ENCODE measurements at regions not wholly inside any gene's neighbourhood (a gene's known extent, or its start where the extent isn't known, plus 50 kb on each side); places are given as distances from the start of the nearest gene placed in this dataset.

DNA sequence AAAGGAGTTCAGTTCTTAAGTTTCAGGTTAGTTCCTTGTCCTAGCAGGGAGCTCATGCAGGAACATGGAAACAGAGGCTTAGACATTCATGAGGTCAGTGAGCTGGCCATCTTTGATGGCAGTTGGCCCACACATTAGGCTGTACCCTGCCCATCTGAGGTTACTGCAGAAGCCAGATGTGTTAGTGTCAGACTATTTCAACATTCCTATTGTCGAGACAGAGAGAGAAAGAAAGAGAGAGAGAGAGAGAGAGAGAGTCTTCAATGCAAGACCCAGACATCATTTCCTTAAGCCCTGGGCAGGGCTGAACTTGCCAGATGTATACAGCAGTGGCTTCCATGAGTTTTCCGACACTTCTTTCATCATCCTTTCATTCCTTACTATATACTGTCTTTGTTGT, 91.3 kb downstream of the PPP1R2C start:
- in situ Hi-C loops (cut with HindIII; ENCODE audit: low pct_unique_long_range_greater_than_20kb, low sequenced_read_pairs) = no loop called here

GRCh38 chrX:42686296-42686695, 91.7 kb downstream of the PPP1R2C start:
- no peak for DNase-seq (ENCODE audit: low read depth in 1 of 2, low spot score in 1 of 2)
- in situ Hi-C loops (cut with HindIII; ENCODE audit: low pct_unique_long_range_greater_than_20kb, low sequenced_read_pairs) = no loop called here
- TF ChIP-seq JUND (IDR thresholded peaks at IDR 0.05; ENCODE audit: low read depth) = no peak

More for the DNA sequence above, 91.3 kb downstream of the PPP1R2C start:
- no peak for TF ChIP-seq JUND (IDR thresholded peaks at IDR 0.05; ENCODE audit: low read depth)
- DNase-seq (ENCODE audit: low read depth in 1 of 2, low spot score in 1 of 2) = no peak

- in situ Hi-C loops (cut with HindIII; ENCODE audit: low pct_unique_long_range_greater_than_20kb, low sequenced_read_pairs) = no loop called here
- TF ChIP-seq JUND (IDR thresholded peaks at IDR 0.05; ENCODE audit: low read depth) = no peak
- no peak for DNase-seq (ENCODE audit: low read depth in 1 of 2, low spot score in 1 of 2)
Observed at GRCh38 chrX:42684065-42684464, 93.9 kb downstream of the PPP1R2C start.

GRCh38 chrX:42680666-42681065, 97.3 kb downstream of the PPP1R2C start:
- peak in 1 of 2 experiments; percentile 6 for DNase-seq (ENCODE audit: low read depth in 1 of 2, low spot score in 1 of 2)
- no peak for TF ChIP-seq JUND (IDR thresholded peaks at IDR 0.05; ENCODE audit: low read depth)

DNA sequence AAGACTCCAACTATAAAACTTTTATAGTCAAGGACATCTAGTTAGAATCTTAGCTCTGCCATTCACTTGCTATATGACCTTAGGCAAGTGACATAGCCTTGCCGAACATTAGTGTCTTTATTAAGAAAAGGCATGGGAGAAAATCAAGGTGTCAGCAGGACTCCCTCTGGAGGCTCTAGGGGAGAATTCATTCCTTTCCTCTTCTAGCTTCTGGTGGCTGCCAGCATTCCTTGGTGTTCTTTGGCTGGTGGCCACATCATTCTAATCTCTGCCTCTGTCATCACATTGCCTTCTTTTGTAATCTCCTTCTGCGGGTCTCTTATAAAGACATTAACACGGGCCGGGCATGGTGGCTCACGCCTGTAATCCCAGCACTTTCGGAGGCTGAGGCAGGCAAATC, 99.8 kb downstream of the PPP1R2C start:
- in situ Hi-C loops (cut with HindIII; ENCODE audit: low pct_unique_long_range_greater_than_20kb, low sequenced_read_pairs) = no loop called here
- DNase-seq (ENCODE audit: low read depth in 1 of 2, low spot score in 1 of 2) = peak in 1 of 2 experiments; percentile 63
- TF ChIP-seq JUND (IDR thresholded peaks at IDR 0.05; ENCODE audit: low read depth) = no peak

More at GRCh38 chrX:42680666-42681065, 97.3 kb downstream of the PPP1R2C start:
- in situ Hi-C loops (cut with HindIII; ENCODE audit: low pct_unique_long_range_greater_than_20kb, low sequenced_read_pairs) = no loop called here

DNA sequence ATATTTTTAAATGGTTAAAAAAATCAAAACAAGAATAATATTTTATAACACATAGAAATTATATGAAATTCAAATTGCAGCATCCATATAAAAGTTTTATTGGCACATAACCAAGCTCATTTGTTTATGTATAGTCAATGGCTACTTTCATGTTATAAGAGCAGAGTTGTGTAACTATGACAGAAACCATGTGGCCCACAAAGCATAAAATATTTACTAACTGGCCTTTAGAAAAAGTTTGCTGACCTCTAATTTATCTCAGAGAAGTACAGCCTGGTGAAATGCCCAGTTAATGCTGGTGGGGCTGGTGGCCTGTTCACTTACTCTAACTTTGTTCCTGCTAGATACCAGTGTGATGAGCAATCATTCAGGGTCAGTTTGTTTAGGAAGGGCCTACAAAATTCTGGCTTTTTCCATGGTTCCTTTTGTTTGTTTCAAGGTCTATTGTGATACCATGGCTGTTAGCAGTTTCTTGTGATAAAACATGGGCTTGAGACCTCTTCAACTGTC, 104.6 kb downstream of the PPP1R2C start:
- DNase-seq (ENCODE audit: low read depth in 1 of 2, low spot score in 1 of 2) = no peak
- TF ChIP-seq JUND (IDR thresholded peaks at IDR 0.05; ENCODE audit: low read depth) = no peak
- in situ Hi-C loops (cut with HindIII; ENCODE audit: low pct_unique_long_range_greater_than_20kb, low sequenced_read_pairs) = no loop called here

DNA sequence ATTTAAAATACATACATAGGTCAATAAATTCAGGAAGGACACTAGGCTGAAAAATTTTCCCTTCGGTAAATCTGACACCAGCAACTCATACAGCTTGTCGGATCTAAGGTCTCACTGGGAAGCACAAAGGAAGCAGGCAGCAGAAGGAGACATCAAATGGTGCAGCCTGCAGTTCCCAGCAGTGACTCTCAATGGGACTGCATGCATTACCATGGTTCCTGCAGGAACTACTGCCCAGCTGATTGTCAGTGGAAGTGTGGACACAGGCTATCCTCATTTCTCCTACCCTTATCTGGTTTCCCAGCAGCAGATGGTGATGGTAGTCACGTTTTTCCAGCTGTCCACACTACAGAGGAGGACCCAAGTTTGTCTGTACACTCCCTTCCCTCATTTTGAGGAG, 113.3 kb downstream of the PPP1R2C start:
- DNase-seq (ENCODE audit: low read depth in 1 of 2, low spot score in 1 of 2) = no peak
- in situ Hi-C loops (cut with HindIII; ENCODE audit: low pct_unique_long_range_greater_than_20kb, low sequenced_read_pairs) = no loop called here
- no peak for TF ChIP-seq JUND (IDR thresholded peaks at IDR 0.05; ENCODE audit: low read depth)

GRCh38 chrX:42628471-42628870, 149.5 kb downstream of the PPP1R2C start:
- in situ Hi-C loops (cut with HindIII; ENCODE audit: low pct_unique_long_range_greater_than_20kb, low sequenced_read_pairs) = no loop called here
- no peak for TF ChIP-seq JUND (IDR thresholded peaks at IDR 0.05; ENCODE audit: low read depth)
- DNase-seq (ENCODE audit: low read depth in 1 of 2, low spot score in 1 of 2) = no peak

GRCh38 chrX:42627891-42628290, 150.1 kb downstream of the PPP1R2C start:
- in situ Hi-C loops (cut with HindIII; ENCODE audit: low pct_unique_long_range_greater_than_20kb, low sequenced_read_pairs) = no loop called here
- no peak for TF ChIP-seq JUND (IDR thresholded peaks at IDR 0.05; ENCODE audit: low read depth)
- no peak for DNase-seq (ENCODE audit: low read depth in 1 of 2, low spot score in 1 of 2)

GRCh38 chrX:42624524-42624923, 153.4 kb downstream of the PPP1R2C start:
- in situ Hi-C loops (cut with HindIII; ENCODE audit: low pct_unique_long_range_greater_than_20kb, low sequenced_read_pairs) = no loop called here
- TF ChIP-seq JUND (IDR thresholded peaks at IDR 0.05; ENCODE audit: low read depth) = no peak
- no peak for DNase-seq (ENCODE audit: low read depth in 1 of 2, low spot score in 1 of 2)

DNA sequence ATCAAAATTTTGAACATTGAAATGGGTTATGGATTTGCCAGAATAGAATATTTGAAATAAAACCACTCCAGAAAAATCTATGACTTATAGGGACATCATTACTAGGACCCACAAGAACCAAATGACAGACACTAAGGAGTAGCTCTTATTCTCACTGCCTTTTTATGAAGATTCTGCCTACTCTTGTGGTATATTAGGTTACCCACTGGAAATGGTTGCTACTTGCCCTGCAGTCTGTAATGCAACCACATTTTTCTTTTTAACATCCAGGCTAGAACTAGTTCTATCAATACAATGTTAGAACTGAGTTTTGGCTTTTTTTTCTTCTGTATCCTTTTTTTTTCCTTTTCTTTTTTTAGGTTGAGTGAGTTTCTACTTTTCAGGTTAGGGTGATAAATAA, 158.9 kb downstream of the PPP1R2C start:
- in situ Hi-C loops (cut with HindIII; ENCODE audit: low pct_unique_long_range_greater_than_20kb, low sequenced_read_pairs) = no loop called here
- TF ChIP-seq JUND (IDR thresholded peaks at IDR 0.05; ENCODE audit: low read depth) = no peak
- DNase-seq (ENCODE audit: low read depth in 1 of 2, low spot score in 1 of 2) = no peak

GRCh38 chrX:42616981-42617380, 161.0 kb downstream of the PPP1R2C start:
- no peak for DNase-seq (ENCODE audit: low read depth in 1 of 2, low spot score in 1 of 2)
- TF ChIP-seq JUND (IDR thresholded peaks at IDR 0.05; ENCODE audit: low read depth) = no peak
- in situ Hi-C loops (cut with HindIII; ENCODE audit: low pct_unique_long_range_greater_than_20kb, low sequenced_read_pairs) = no loop called here

DNA sequence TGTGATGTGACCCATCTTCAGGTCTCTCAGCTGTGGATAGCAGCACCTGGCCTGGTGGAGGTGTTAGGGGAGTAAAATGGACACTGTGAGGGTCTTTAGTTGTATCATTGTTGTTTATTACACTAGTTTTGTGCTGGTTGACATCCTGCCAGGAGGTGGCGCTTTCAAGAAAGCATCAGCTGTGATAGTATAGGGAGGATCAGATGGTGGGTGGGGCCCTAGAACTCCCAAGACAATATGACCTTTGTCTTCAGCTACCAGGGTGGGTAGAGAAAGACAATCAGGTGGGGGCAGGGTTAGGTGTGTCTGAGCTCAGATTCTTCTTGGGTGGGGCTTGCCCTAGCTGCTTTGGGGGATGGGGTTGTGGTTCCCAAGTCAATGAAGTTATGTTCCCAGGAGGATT, 162.8 kb downstream of the PPP1R2C start:
- TF ChIP-seq JUND (IDR thresholded peaks at IDR 0.05; ENCODE audit: low read depth) = no peak
- in situ Hi-C loops (cut with HindIII; ENCODE audit: low pct_unique_long_range_greater_than_20kb, low sequenced_read_pairs) = no loop called here
- no peak for DNase-seq (ENCODE audit: low read depth in 1 of 2, low spot score in 1 of 2)

GRCh38 chrX:42606591-42606990, 171.4 kb downstream of the PPP1R2C start:
- TF ChIP-seq JUND (IDR thresholded peaks at IDR 0.05; ENCODE audit: low read depth) = no peak
- no peak for DNase-seq (ENCODE audit: low read depth in 1 of 2, low spot score in 1 of 2)
- in situ Hi-C loops (cut with HindIII; ENCODE audit: low pct_unique_long_range_greater_than_20kb, low sequenced_read_pairs) = no loop called here
